Muscle of arm (tissue), 1 donor: ENCODE measurements at regions not wholly inside any gene's neighbourhood (a gene's known extent, or its start where the extent isn't known, plus 50 kb on each side); places are given as distances from the start of the nearest gene placed in this dataset.
"Not testable (repeated sequence)": the region's sequence is repeated elsewhere in the genome, so short reads cannot be mapped to it uniquely, and the experiment has no call there.

Source experiments
- DNase-seq: peaks from one replicate; pipeline ENCODE4 v3.0.0-alpha.2; 2013

DNA sequence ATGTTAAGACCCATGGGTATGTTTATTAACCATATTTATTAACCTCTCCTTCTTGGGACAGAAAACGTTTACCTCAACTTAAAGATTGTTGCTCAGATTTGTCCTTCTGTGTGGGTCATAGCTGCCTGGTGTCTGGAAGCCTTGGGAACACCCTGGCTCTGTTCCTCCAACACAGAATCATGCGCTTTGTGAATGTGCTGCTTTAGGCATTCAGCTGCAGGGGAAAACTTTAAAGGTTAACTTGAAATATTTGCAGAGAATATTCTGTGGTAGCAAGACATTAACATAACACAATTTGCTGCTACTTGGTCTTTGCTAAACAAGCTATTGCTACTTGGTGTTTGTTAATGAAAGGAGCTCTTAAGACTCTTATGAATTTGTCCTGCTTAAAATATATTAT, 50.5 kb upstream of the THOC3 start:
- not testable (repeated sequence) for DNase-seq

GRCh38 chr5:176020852-176021251, 52.7 kb upstream of the THOC3 start:
- DNase-seq = not testable (repeated sequence)

DNA sequence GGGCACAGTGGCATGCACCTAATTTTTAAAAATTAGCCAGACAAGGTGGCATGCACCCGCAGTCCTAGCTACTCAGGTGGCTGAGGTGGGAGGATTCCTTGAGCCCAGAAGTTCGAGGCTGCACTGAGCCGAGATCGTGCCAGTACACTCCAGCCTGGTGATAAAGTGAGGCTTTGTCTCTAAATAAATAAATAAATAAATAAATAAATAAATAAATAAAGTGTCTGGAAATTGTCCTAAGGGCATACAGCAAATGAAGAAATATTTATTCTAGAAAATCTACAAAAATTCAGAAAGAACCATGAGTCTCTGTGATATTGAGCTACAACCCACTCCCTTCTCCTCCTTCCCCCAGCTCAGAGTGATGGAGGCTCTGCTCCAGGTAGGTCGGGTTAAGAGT, 55.4 kb upstream of the THOC3 start:
- DNase-seq = not testable (repeated sequence)

- DNase-seq = not testable (repeated sequence)
Observed at GRCh38 chr5:176029445-176029844, 61.3 kb upstream of the THOC3 start.

DNA sequence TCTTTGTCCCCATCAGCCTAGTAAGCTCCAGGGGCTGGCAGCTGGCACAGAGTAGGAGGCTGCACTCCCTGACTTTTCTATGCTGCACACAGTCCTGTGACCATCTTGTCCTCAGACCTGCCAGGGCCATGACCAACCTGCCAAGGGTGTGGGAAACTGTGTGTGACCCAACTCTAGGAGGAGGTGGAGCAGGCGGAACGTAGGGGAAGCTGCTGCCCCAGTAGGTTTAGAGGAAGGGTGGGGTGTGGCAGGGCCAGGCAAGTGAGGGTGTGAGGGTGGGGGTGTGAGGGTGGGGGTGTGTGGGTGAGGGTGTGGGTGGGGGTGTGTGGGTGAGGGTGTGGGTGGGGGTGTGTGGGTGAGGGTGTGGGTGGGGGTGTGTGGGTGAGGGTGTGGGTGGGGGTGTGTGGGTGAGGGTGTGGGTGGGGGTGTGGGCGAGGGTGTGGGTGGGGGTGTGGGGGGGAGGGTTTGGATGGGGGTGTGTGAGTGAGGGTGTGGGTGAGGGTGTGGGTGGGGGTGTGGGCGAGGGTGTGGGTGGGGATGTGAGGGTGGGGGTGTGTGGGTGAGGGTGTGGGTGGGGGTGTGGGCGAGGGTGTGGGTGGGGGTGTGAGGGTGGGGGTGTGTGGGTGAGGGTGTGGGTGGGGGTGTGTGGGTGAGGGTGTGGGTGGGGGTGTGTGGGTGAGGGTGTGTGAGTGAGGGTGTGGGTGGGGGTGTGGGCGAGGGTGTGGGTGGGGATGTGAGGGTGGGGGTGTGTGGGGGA, 62.4 kb upstream of the THOC3 start:
- not testable (repeated sequence) for DNase-seq

GRCh38 chr5:176031118-176031510, 63.0 kb upstream of the THOC3 start:
- not testable (repeated sequence) for DNase-seq

GRCh38 chr5:176033186-176033585, 65.1 kb upstream of the THOC3 start:
- not testable (repeated sequence) for DNase-seq

- DNase-seq = not testable (repeated sequence)
Observed at GRCh38 chr5:176034407-176035200, 66.5 kb upstream of the THOC3 start.

- DNase-seq = not testable (repeated sequence)
Observed at GRCh38 chr5:176035201-176035530, 67.1 kb upstream of the THOC3 start.

DNA sequence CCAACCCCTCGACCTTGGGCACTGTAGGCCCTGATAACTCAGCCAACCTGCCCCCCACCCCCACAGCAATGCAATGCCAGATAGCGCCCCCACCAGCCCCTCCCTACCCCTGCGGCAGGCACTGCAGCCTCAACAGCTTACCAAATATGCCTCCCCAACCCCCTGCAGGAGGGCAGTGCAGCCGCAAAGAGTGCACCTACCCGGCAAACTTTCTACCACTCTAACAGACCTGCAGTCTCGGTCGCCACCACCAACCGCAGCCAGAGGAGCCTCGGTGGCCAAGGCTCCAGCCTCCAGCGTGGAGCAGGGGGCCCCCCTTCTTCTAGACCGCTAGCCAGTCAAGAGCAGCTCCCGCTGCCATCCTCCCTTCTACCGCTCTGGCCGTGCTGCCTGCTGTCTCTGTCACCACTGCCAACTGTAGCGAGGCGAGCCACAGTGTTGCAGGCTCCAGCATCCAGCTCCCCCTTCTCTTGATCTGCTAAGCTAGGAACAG, 67.7 kb upstream of the THOC3 start:
- DNase-seq = not testable (repeated sequence)

DNA sequence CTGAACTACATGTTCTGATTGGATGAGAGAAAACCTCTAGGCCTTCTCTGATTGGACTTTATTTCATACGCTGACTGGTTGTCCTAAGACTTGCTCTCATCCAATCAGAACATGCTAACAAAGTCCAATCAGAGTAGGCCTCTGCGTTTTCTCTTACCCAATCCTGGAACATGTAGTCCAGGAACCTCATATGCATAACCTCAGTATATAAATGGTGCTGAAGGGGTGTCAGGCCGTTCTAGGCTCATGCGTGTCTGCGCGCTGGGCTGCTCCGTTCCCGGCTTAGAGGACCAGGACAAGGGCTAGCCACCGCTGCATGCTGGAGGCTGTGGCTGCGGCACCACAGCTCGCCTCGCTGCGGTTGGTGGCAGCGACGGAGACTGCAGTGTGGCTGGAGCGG, 68.3 kb upstream of the THOC3 start:
- DNase-seq = not testable (repeated sequence)

- DNase-seq = not testable (repeated sequence)
Observed at GRCh38 chr5:176037190-176037589, 69.1 kb upstream of the THOC3 start.

DNA sequence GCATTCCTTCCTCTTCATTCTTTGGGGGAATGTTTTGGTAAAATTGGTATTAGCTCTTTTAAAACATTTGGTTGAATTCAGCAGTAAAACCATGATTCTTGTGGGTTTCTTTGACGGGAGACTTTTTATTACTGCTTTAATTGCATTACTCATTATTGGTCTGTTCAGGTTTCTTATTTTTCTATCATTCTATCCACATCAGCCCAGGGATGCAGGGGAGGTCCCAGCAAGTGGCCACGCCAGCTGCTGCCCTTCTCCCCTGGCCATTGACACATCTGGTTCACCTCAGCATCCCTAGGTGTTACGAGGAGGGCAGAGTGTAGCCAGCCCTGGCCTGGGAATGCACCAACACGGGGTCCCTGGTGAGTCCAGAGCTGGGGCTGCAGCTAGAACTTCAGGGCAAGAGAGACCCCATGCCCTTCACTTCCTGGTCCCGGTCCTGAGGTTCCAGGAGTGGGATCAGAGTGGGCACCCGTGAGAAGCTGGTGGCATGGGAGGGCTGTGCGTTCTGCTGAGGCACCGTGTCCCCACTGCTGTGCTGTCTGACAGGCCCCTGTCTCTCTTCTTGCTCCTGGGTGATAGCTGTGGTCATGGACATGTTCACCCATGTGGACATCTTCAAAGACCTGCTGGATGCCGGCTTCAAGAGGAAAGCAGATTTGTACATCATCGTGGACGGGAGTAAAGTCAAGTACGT, 72.1 kb upstream of the THOC3 start:
- DNase-seq = not testable (repeated sequence)

GRCh38 chr5:176041248-176041994, 73.3 kb upstream of the THOC3 start:
- DNase-seq = not testable (repeated sequence)

GRCh38 chr5:176042020-176042658, 74.0 kb upstream of the THOC3 start:
- DNase-seq = not testable (repeated sequence)

- not testable (repeated sequence) for DNase-seq
Observed at GRCh38 chr5:176043252-176043829, 75.2 kb upstream of the THOC3 start.

- DNase-seq = not testable (repeated sequence)
Observed at GRCh38 chr5:176043986-176044385, 75.9 kb upstream of the THOC3 start.

DNA sequence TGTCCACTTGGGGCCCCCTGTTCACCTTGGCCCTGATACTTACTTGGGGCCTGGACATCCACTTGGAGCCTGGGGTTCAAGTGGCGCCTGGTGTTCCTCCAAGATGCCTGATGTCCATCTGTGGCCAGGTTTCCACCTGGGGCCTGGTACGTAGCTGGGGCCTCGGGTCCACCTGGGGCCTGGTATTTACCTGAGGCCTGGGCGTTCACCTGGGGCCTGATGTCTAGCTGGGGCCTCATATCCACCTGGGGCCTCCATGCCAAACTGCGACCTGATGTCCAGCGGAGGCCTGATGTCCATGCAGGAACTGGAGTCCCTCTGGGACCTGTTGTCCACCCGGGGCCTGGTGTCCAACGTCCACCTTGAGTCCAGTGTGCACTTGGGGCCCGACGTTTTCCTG, 76.3 kb upstream of the THOC3 start:
- not testable (repeated sequence) for DNase-seq

DNA sequence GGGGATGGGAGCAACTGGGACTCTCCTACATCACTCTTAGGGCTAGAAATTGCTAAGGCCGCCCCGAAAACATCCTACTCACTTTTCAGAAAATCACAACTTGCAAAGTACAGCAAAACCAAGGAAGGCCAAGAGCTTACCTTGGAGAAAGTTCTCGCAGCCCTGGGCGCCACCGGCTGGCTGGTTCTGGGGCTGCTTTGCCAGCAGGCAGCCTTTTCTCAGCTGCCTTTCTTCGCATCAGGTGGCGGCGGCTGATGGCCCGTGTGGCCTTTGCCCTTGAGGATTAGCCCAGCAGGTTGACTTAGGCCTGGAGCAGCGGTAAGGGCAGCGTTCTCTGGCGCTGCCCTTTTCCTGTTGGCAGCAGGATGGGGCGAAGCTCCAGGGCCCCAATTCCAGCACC, 77.3 kb upstream of the THOC3 start:
- not testable (repeated sequence) for DNase-seq

DNA sequence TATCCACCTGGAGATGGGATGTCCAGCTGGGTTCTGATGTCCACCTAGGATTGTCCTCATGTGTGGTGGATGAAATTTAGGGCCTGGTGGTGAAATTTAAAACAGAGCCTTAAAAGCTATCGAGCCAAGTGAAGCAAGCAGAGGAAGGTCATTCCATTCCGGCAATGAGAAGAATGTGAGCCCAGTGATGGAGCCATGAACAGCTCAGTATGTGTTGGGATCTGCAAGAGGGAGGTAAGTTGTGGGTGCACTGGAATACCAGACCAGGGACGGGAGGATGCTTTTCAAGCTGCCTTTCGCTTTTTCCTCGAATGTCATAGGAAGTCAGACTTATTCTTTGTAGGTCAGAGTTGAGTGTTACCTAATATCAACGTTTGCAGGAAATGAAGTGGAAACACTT, 80.6 kb upstream of the THOC3 start:
- DNase-seq = not testable (repeated sequence)
